MM.1S (cell line): ENCODE measurements at regions not wholly inside any gene's neighbourhood (a gene's known extent, or its start where the extent isn't known, plus 50 kb on each side); places are given as distances from the start of the nearest gene placed in this dataset.

Experiments
- EZH2 ChIP-seq: fragments of 300-600 bp; sonication (generic); optimal IDR thresholded peaks from 2 replicates; pipeline ENCODE3; 2017; ENCODE audit warnings: low read depth, mild to moderate bottlenecking, antibody characterized with exemption, low read length, mixed read lengths
- EZH2phosphoT487 ChIP-seq: fragments of 300-600 bp; sonication (generic); IDR thresholded peaks from 2 replicates; pipeline ENCODE4 v1.6.1; 2018; ENCODE audit warnings: antibody characterized with exemption, low read length
- TF ChIP-seq, protein P1 (sequence below): fragments of 300-600 bp; sonication (generic); IDR thresholded peaks from 2 replicates; pipeline ENCODE4 v1.5.1; 2016; ENCODE audit warnings: antibody characterized with exemption, low read length, mixed read lengths

- TF ChIP-seq EZH2phosphoT487, result no peak
- TF ChIP-seq, protein P1, sequence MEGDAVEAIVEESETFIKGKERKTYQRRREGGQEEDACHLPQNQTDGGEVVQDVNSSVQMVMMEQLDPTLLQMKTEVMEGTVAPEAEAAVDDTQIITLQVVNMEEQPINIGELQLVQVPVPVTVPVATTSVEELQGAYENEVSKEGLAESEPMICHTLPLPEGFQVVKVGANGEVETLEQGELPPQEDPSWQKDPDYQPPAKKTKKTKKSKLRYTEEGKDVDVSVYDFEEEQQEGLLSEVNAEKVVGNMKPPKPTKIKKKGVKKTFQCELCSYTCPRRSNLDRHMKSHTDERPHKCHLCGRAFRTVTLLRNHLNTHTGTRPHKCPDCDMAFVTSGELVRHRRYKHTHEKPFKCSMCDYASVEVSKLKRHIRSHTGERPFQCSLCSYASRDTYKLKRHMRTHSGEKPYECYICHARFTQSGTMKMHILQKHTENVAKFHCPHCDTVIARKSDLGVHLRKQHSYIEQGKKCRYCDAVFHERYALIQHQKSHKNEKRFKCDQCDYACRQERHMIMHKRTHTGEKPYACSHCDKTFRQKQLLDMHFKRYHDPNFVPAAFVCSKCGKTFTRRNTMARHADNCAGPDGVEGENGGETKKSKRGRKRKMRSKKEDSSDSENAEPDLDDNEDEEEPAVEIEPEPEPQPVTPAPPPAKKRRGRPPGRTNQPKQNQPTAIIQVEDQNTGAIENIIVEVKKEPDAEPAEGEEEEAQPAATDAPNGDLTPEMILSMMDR, result no peak
- TF ChIP-seq EZH2, result no peak
These were observed 340.3 kb downstream of the ZNF674 start for GRCh38 chrX:46204721-46205422.
